HS-27A (cell line): ENCODE measurements at regions not wholly inside any gene's neighbourhood (a gene's known extent, or its start where the extent isn't known, plus 50 kb on each side); places are given as distances from the start of the nearest gene placed in this dataset.
A peak's percentile ranks its signal among the peaks of the same experiment; 100 is the strongest.

Experiments used
- DNase-seq: peaks from one replicate; pipeline ENCODE4 v3.0.0-alpha.2; 2012; ENCODE audit warnings: low read depth, missing footprints

GRCh38 chr15:67991706-67992105 lies 62.4 kb upstream of the PIAS1 start:
- no peak for DNase-seq

- DNase-seq = no peak
Measured at GRCh38 chr15:67992411-67992810, 61.7 kb upstream of the PIAS1 start.

- no peak for DNase-seq
Measured at GRCh38 chr15:67992834-67993233, 61.3 kb upstream of the PIAS1 start.

GRCh38 chr15:67997996-67998395 lies 56.1 kb upstream of the PIAS1 start:
- peak; percentile 66 for DNase-seq

GRCh38 chr15:67998599-67999133 lies 55.4 kb upstream of the PIAS1 start:
- DNase-seq = peak; percentile 60

- DNase-seq = peak; percentile 59
Measured at GRCh38 chr15:67999320-68000100, 54.6 kb upstream of the PIAS1 start.

- no peak for DNase-seq
Measured at GRCh38 chr15:68000754-68001153, 53.4 kb upstream of the PIAS1 start.

GRCh38 chr15:68001811-68002210 lies 52.3 kb upstream of the PIAS1 start:
- no peak for DNase-seq

GRCh38 chr15:68003297-68003696 lies 50.8 kb upstream of the PIAS1 start:
- no peak for DNase-seq
